AG09319 (cell line): ENCODE measurements at regions not wholly inside any gene's neighbourhood (a gene's known extent, or its start where the extent isn't known, plus 50 kb on each side); places are given as distances from the start of the nearest gene placed in this dataset.

ENCODE experiments used
- DNase-seq: peaks from one replicate; pipeline ENCODE4 v3.0.0-alpha.2; 2010; ENCODE audit warnings: low read depth; ENCODE audit errors: extremely low read depth
- TF ChIP-seq, protein P1 (sequence below): IDR thresholded peaks from 2 replicates; pipeline ENCODE4 v1.5.1; 2011; ENCODE audit warnings: low read depth, mild to moderate bottlenecking, inconsistent platforms, low read length, moderate library complexity

DNA sequence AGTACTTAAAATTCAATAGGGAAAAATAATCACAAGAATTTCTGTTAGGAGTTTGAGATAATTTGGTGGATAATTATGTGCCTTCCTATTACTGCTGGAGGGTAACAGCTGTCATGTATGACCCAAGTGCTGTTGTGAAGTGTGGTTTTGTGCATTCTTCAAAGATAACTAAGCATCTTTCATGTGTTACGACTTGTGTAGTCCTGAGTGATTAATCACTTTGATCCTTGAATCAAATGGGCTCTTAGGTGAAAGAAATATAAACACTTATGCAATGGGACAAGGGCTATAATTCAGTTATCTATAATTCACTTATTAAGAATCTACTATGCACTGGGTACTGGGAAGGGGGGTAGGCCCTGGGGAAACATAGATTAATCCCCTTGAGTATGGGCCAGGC, 89.0 kb downstream of the CH25H start:
- TF ChIP-seq, protein P1, sequence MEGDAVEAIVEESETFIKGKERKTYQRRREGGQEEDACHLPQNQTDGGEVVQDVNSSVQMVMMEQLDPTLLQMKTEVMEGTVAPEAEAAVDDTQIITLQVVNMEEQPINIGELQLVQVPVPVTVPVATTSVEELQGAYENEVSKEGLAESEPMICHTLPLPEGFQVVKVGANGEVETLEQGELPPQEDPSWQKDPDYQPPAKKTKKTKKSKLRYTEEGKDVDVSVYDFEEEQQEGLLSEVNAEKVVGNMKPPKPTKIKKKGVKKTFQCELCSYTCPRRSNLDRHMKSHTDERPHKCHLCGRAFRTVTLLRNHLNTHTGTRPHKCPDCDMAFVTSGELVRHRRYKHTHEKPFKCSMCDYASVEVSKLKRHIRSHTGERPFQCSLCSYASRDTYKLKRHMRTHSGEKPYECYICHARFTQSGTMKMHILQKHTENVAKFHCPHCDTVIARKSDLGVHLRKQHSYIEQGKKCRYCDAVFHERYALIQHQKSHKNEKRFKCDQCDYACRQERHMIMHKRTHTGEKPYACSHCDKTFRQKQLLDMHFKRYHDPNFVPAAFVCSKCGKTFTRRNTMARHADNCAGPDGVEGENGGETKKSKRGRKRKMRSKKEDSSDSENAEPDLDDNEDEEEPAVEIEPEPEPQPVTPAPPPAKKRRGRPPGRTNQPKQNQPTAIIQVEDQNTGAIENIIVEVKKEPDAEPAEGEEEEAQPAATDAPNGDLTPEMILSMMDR, result no peak
- no peak for DNase-seq

DNA sequence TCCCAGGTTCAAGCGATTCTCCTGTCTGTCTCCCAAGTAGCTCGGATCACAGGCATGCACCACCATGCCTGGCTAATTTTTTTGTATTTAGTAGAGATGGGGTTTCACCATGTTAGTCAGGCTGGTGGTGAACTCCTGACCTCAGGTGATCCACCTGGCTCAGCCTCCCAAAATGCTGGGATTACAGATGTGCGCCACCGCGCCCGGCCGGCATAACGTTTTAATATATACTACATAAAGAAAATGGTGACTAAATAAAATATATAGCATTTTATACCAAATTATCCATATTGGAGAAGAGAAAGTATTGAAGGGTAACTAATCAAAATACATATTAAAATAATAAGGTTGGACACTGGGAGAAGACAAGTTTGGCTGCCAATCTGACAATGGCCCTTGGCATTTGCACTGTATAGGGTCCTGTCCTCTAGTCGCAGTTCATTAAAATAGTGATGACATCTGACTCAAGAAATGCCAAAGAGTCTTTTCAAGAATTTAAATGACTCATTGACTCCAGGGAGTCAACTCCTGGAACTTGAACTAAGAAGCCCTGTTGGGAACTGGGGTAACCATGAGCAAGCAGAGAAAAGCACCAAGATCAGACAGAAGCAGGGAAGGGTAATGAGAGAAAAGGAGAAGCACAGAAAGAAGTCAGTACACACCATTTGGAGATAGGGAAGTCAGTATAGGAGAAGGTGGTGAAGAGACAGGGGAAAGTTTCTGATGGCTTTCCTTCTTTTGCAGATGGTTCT, 91.1 kb downstream of the CH25H start:
- no peak for DNase-seq
- TF ChIP-seq, protein P1, result no peak

DNA sequence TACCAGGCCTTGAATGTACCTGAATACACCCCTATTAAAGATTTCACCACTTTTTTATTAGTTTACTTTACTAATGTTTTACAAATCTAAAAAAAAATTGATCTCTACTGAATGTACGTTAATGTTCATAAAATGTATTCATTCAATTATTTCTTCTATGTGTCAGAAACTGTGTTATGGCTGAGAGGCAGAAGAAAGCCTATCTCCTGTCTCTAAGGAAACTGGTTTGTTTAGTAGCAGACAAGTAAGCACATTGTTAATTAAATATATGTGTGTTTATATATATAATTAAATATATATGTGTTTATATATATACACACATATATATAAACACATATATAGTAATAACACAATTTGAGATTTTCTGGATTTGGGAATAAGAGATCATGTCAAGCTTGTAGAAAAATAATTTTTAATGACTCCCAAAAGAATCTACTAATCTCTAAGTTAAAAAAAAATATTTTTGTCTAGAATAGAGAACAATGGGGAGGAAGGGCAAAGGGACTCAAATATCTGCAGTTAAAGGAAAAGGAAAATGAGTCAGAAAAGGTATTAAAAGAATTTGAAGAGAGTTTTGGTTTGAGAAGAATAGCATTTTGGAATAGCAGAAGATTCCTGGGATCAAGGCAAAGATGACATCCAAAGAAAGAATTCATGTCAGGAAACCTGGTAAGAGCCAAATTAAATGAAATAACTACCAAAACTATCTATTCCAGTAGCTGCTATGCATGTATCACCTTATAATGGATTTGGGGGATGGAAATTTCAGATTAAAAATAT, 92.1 kb downstream of the CH25H start:
- TF ChIP-seq, protein P1, result no peak
- DNase-seq, result no peak

DNA sequence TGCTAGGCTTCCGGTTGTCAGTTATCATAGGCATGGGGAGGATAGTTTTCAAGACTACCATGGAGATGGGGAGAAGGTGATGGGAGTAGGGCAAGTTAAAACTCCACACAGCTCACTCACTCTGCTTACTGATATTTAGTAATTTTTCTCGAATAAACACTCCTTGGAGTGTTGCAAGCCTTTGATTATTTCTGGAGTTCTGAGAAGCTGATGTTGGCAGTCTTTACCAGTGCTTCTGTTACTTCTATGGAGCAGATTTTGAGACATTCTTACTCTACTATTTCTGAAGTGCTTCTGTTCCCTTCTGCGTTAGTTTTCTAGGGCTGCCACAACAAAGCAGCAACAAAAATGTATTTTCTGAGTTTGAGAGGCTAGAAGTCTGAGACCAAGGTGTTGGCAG, 104.4 kb downstream of the CH25H start:
- DNase-seq, result no peak
- TF ChIP-seq, protein P1, result no peak

DNA sequence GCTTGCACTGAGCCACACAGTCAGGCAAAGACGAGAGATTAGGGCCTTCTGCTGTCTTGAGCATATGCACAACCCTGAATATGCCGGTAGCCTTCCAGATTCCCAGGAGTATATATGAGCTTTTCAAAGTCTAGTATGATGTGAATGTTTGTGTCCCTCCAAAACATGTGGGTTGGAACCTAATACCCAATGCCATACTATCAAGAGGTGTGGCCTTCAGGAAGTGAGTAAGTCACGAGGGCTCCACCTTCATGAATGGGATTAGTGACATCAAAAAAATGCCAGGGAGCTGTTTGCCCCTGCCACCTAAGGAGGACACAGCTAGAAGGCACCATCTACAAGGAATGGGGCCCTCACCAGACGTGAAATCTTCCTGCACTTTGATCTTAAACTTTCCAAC, 105.2 kb downstream of the CH25H start:
- no peak for DNase-seq
- TF ChIP-seq, protein P1, result no peak

DNA sequence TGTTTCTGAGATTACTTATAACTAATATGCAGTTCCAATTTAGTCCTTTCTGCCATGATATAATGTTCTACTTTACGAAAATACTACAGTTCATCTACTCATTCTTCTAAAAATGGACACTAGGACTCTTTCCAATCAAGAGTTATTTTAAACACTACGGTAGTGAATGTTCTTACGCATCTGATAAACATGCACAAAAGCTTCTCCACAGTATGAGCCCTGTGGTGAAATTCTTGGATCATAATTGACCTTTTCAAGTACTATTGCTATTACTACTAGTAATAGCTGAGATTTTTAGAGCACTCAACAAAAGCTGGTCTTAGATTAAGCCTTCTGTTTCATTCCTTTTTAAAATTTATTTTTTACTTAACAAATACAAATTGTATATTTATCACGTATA, 106.4 kb downstream of the CH25H start:
- TF ChIP-seq, protein P1, result no peak
- DNase-seq, result no peak

DNA sequence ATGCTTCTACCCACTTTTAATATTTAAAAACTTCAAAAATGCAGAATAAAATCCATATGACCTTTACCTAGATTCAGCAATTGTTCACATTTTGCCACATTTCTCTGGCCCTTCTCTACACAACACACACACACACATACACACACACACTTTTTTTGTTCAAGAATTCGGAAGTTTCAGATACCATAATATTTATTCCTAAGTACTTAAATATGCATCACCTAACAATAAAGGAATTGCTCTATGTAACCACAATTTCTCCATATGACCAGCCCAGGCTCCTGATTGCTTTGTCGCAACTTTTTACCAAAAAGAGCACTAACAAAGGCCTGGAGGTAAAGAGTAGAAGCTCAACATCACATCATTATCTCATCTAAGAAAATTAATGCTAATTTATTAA, 106.6 kb downstream of the FAS start:
- no peak for DNase-seq
- TF ChIP-seq, protein P1, result no peak
